ENCODE measurements at regions not wholly inside any gene's neighbourhood (a gene's known extent, or its start where the extent isn't known, plus 50 kb on each side); places are given as distances from the start of the nearest gene placed in this dataset.

DNA sequence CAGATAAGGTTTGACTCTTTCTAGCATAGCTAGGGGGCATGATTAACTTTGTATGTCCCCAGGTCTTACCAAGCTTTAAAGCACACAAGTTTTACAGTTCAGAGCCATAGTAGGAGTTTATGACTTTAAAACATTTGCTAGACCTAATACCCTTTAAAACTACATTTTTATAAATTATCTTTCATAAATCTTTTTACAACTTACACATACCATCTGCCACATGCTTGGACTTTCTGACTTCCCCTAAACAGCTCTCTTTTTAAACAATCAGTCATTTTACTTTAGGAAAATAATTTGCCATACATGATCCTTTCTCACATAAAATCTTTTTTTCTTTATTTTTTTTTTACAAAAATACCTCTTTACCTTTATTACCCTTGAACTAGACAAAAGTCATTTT, 735.3 kb upstream of the CADM2 start:
- Mint-ChIP-seq H3K27ac (no peak overlapping the region), H3K4me3 (no peak overlapping the region), H3K36me3 (no peaks in the 10 kb centered on the region), H3K4me1 (no peaks in the 10 kb centered on the region), H3K9me3 (peaks cover 11 to 31% (median 17%) of the 10 kb centered on the region in 7 donors), H3K27me3 (no peaks in the 10 kb centered on the region)
- DNase-seq (no peak), ATAC-seq (ENCODE audit: low read depth in 2 of 2) (no peak)

DNA sequence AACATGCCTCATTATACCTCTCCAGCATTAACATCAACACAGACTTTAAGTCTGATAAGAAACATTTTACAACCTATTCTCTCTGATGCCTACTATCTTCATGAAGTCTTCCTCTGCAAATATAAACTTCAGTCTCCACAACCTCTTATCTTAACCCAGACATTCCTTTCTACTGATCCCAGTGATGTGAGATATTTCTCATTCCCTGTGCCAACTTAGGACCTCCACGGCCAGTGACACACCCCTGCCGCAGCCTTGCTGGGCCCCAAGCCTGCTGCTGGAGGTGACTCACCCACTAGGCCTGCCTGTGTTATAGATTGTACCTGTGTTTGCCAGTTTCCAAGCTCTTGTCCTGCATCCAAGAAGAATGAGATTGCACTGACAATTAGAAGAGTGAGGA, 734.5 kb upstream of the CADM2 start:
- Mint-ChIP-seq H3K4me1 (no peaks in the 10 kb centered on the region), H3K27me3 (no peaks in the 10 kb centered on the region), H3K9me3 (peaks cover 11 to 31% (median 17%) of the 10 kb centered on the region in 7 donors), H3K27ac (no peak overlapping the region), H3K4me3 (no peak overlapping the region), H3K36me3 (no peaks in the 10 kb centered on the region)
- DNase-seq, result no peak
- no peak for ATAC-seq (ENCODE audit: low read depth in 2 of 2)

DNA sequence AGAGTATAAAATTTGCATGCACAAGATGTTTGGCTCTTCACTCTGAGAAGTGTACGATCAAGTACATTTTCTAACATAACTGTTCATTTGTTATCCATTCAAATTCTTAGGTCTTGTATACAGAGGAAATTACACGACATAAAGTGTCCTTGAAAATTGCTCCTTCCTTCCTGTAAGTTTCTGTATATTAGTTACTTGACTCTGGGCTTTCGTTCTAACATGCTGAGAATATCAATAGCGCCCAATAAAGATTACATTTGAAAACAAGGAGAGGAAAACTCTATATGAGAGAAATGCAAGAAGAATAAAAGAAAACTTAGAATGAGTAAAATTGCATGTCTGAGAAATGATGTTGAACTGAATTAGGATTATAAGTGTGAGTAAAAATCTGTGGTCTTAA, 722.5 kb upstream of the CADM2 start:
- no peaks in the 10 kb centered on the region for H3K36me3 Mint-ChIP-seq
- H3K27me3 Mint-ChIP-seq, result no peaks in the 10 kb centered on the region

DNA sequence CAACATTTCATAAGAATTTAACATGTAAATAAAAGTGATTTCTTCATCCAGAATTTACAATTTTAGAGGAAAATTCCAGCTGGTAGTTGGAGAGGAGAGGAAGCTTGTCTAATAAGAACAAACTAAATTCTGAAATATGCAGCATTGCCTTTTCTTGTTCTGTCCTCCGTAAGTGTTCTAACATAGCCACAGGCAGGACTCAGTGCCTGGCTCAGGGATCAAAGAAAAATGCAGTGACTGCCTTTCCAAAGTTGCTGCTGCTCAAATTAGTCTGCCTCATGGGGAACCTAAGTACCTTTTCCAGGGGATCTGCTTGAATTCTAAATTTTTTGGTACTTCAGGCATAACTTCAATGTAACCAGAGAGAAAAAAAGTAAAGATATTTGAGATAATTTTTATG, 713.0 kb upstream of the CADM2 start:
- no peak for DNase-seq
- no peaks in the 10 kb centered on the region for H3K4me1 Mint-ChIP-seq
- ATAC-seq (ENCODE audit: low read depth in 2 of 2), result no peak
- H3K27ac Mint-ChIP-seq, result no peak overlapping the region
- H3K4me3 Mint-ChIP-seq, result no peak overlapping the region
- H3K27me3 Mint-ChIP-seq, result no peaks in the 10 kb centered on the region
- H3K9me3 Mint-ChIP-seq, result peaks cover 2 to 18% (median 5%) of the 10 kb centered on the region in 7 donors
- H3K36me3 Mint-ChIP-seq, result no peaks in the 10 kb centered on the region

More for the DNA sequence above, 722.5 kb upstream of the CADM2 start:
- no peak overlapping the region for H3K4me3 Mint-ChIP-seq
- H3K4me1 Mint-ChIP-seq, result no peaks in the 10 kb centered on the region
- DNase-seq (no peak), ATAC-seq (ENCODE audit: low read depth in 2 of 2) (no peak)
- H3K9me3 Mint-ChIP-seq, result peaks cover 3 to 16% (median 11%) of the 10 kb centered on the region in 7 donors
- H3K27ac Mint-ChIP-seq, result no peak overlapping the region

DNA sequence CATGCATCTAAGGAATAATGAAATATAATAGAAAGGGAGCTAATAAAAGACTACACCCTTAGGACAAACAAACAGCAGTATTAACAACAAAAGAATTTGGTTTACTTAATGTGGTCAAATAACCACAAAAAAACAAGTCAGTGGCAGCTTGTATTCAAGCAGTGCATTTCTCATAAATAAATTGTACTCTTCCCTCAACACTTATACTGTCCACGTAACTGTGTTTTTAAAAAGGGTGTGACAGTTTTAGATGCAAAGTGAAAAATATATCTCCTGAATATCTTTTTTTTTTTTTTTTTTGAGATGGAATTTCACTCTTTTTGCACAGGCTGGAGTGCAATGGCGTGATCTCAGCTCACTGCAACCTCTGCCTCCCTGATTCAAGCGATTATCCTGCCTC, 698.2 kb upstream of the CADM2 start:
- no peak for ATAC-seq (ENCODE audit: low read depth in 2 of 2)
- no peaks in the 10 kb centered on the region for H3K36me3 Mint-ChIP-seq
- no peak overlapping the region for H3K4me3 Mint-ChIP-seq
- DNase-seq, result no peak
- peaks cover 0 to 9% (median 4%) of the 10 kb centered on the region in 7 donors for H3K9me3 Mint-ChIP-seq
- no peaks in the 10 kb centered on the region for H3K27me3 Mint-ChIP-seq
- H3K27ac Mint-ChIP-seq, result no peak overlapping the region
- H3K4me1 Mint-ChIP-seq, result no peaks in the 10 kb centered on the region

DNA sequence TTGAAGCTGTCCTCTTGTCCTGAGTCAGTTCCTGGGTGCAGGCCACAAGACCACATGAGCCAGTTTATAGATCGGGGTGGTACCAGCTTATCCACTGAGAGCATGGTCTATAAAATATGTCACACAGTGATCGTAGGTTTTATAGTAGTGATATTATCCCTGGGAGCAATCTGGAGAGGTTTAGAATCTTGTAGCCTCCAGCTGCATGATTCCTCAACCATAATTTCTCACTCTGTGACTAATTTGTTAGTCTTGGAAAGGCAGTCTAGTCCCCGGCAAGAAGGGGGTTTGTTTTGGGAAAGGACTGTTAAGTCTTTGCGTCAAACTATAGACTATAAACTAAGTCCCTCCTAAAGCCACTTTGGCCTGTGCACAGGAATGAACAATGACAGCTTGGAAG, 693.0 kb upstream of the CADM2 start:
- no peak overlapping the region for H3K4me3 Mint-ChIP-seq
- H3K9me3 Mint-ChIP-seq, result peaks cover 2 to 21% (median 9%) of the 10 kb centered on the region in 7 donors
- DNase-seq, result no peak
- no peaks in the 10 kb centered on the region for H3K27me3 Mint-ChIP-seq
- no peak for ATAC-seq (ENCODE audit: low read depth in 2 of 2)
- H3K4me1 Mint-ChIP-seq, result no peaks in the 10 kb centered on the region
- H3K36me3 Mint-ChIP-seq, result no peaks in the 10 kb centered on the region
- no peak overlapping the region for H3K27ac Mint-ChIP-seq

DNA sequence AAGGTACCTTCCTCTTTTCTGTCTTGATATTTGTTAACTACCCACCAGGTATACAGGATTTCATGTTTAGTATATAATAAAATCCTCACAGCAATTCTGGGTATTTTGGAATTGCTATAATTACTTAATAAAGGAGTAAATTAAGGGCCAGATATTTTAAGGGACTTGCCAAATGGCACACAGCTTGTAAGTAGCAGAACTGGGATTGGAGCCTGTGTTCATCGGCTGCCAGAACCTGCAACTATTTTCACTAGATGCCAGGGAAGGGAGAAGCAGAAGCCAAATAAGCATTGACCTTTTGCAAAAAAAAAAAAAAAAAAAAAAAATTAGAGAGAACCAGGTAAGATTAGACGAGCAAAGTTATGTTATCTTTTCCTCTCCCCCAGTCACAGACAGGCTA, 683.3 kb upstream of the CADM2 start:
- Mint-ChIP-seq H3K4me3 (no peak overlapping the region), H3K4me1 (no peaks in the 10 kb centered on the region), H3K27me3 (no peaks in the 10 kb centered on the region), H3K9me3 (peaks cover 0 to 7% (median 0%) of the 10 kb centered on the region in 7 donors), H3K27ac (no peak overlapping the region), H3K36me3 (no peaks in the 10 kb centered on the region)
- ATAC-seq (ENCODE audit: low read depth in 2 of 2), result no peak
- DNase-seq, result no peak

DNA sequence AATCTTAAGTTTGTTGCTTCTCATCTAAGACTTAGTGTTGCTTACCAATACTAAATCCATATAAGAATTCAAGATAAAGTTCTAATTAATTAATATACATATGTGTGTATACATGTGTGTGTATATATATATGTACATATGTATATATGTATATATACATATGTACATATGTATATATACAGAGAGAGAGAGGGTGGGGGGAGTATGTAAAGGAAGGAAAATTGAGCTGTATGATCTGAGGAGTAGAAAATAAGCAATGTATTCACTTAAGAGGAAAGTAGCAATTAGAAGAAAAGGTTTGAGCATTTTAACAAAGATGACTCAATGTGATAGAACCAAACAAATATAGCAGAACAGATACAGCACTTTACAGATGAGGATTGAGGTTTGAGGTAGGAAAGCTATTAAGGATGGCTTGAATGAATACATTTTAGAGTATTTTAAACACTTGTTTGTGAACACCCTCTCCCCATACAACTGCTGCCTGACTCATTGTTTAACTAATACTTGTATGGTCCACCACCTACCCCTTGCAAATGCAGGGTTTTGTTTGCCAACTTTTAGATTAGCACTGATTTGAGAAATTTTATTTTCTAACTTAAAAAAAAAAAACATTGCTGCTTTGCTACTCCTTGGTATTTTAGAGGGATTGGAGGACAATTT, 681.1 kb upstream of the CADM2 start:
- no peak for ATAC-seq (ENCODE audit: low read depth in 2 of 2)
- H3K4me1 Mint-ChIP-seq, result no peaks in the 10 kb centered on the region
- no peak overlapping the region for H3K27ac Mint-ChIP-seq
- H3K4me3 Mint-ChIP-seq, result no peak overlapping the region
- no peak for DNase-seq
- peaks cover 0 to 11% (median 0%) of the 10 kb centered on the region in 7 donors for H3K9me3 Mint-ChIP-seq
- no peaks in the 10 kb centered on the region for H3K36me3 Mint-ChIP-seq
- H3K27me3 Mint-ChIP-seq, result no peaks in the 10 kb centered on the region

DNA sequence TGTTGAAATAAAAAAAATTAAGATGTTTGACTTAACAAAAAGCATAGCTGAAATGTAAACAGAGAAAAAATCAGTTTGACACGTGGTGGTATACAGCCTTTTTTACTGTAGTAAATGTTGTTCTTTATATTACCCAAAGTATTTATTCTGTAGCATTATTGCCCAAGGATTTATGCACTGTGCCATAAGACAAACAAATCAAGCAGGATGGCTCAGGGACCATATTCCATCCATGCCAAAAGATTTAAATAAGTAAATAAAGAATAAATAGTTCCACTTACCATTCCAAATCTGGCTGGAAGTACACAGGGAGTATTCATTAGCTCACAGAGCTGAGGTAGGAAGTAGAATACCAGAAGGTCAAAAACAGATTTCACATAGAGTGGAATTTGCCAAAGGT, 666.7 kb upstream of the CADM2 start:
- H3K36me3 Mint-ChIP-seq, result no peaks in the 10 kb centered on the region
- peaks cover 0 to 5% (median 2%) of the 10 kb centered on the region in 7 donors for H3K9me3 Mint-ChIP-seq
- H3K4me1 Mint-ChIP-seq, result no peaks in the 10 kb centered on the region
- DNase-seq, result no peak
- no peaks in the 10 kb centered on the region for H3K27me3 Mint-ChIP-seq
- H3K27ac Mint-ChIP-seq, result no peak overlapping the region
- no peak overlapping the region for H3K4me3 Mint-ChIP-seq
- no peak for ATAC-seq (ENCODE audit: low read depth in 2 of 2)

DNA sequence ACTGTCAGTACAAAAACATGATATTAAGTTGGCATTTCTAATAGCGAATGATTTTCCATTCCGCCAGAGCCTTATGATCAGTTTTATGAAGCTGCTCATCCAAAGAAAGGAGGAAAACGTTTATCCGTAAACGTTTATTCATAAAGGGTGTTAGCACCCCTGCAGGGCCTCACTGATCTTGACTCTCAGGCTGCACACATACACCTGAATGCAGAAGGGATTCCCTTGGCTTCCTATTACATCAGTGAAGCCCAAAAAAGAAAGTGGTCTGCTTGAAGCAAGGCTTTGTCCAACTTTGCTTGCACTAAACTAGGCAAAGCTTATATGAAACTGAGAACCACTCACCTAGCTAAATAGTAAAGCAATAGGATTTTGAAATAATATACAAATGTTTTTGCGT, 659.5 kb upstream of the CADM2 start:
- Mint-ChIP-seq H3K4me3 (no peak overlapping the region), H3K27ac (no peak overlapping the region), H3K27me3 (no peaks in the 10 kb centered on the region), H3K9me3 (peaks cover 0 to 4% (median 0%) of the 10 kb centered on the region in 7 donors), H3K36me3 (no peaks in the 10 kb centered on the region), H3K4me1 (no peaks in the 10 kb centered on the region)
- ATAC-seq (ENCODE audit: low read depth in 2 of 2) (no peak), DNase-seq (no peak)

DNA sequence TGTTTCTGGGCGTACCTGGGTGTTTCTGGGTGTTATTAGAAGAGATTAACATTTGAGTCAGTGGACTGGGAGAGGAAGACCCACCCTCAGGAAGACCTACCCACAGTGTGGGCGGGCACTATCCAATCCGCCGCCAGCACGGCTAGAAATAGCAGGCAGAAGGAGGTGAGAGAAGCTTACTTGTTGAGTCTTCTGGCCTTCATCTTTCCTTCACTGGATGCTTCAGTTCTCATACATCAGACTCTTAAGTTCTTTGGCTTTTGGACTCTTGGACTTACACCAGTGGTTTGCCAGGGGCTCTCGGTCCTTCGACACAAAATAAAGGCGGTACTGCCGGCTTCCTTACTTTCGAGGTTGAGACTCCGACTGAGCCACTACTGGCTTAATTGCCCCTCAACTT, 654.6 kb upstream of the CADM2 start:
- Mint-ChIP-seq H3K4me1 (no peaks in the 10 kb centered on the region), H3K36me3 (no peaks in the 10 kb centered on the region), H3K9me3 (peaks cover 0 to 2% (median 0%) of the 10 kb centered on the region in 7 donors), H3K27ac (no peak overlapping the region), H3K27me3 (no peaks in the 10 kb centered on the region), H3K4me3 (peak overlapping the region in 1 of 8 donors; percentile 15)
- DNase-seq (no peak), ATAC-seq (ENCODE audit: low read depth in 2 of 2) (no peak)

DNA sequence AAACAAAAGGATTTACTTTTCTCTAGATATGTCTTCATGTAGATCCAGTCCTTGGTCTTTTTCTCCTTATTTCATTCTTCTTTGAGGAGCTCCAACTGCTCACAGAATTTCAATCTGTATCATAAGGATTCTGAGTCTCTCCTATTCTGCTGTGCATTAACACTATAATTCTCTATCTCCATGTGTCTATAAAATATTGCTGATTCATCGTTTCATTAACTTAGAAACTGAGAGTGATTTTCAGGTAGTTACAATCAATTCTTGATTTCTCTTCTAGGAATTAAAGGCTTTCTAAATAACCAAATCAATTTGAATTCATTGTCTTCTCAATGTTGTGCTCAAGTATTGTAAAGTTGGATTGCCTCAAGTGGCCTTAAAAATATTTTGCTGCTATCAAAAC, 651.5 kb upstream of the CADM2 start:
- Mint-ChIP-seq H3K27me3 (no peaks in the 10 kb centered on the region), H3K36me3 (no peaks in the 10 kb centered on the region), H3K27ac (no peak overlapping the region), H3K9me3 (peaks cover 0 to 3% (median 0%) of the 10 kb centered on the region in 7 donors), H3K4me1 (no peaks in the 10 kb centered on the region), H3K4me3 (no peak overlapping the region)
- DNase-seq, result no peak
- ATAC-seq (ENCODE audit: low read depth in 2 of 2), result no peak

DNA sequence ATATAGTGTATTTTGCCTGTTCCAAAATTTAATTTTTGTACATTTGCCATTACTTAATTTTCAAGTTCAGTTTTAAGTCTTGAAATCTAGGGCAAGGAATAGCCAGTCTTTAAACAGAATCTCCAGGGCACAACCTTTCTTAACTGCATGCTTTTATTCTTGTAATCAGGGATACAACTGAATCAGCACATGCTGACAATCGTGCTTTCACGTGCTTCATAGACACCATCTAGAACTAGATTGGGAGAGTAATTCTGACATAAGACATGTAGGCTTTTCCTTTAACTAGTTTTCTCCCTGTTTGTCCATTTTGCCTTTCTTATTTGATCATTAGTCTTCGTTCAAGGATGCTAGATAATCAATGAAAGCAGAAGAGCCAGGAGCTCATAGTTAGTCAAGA, 650.4 kb upstream of the CADM2 start:
- H3K27me3 Mint-ChIP-seq, result no peaks in the 10 kb centered on the region
- H3K9me3 Mint-ChIP-seq, result peaks cover 0 to 3% (median 0%) of the 10 kb centered on the region in 7 donors
- H3K36me3 Mint-ChIP-seq, result no peaks in the 10 kb centered on the region
- no peak overlapping the region for H3K27ac Mint-ChIP-seq
- ATAC-seq (ENCODE audit: low read depth in 2 of 2) (no peak), DNase-seq (no peak)
- no peaks in the 10 kb centered on the region for H3K4me1 Mint-ChIP-seq
- no peak overlapping the region for H3K4me3 Mint-ChIP-seq

DNA sequence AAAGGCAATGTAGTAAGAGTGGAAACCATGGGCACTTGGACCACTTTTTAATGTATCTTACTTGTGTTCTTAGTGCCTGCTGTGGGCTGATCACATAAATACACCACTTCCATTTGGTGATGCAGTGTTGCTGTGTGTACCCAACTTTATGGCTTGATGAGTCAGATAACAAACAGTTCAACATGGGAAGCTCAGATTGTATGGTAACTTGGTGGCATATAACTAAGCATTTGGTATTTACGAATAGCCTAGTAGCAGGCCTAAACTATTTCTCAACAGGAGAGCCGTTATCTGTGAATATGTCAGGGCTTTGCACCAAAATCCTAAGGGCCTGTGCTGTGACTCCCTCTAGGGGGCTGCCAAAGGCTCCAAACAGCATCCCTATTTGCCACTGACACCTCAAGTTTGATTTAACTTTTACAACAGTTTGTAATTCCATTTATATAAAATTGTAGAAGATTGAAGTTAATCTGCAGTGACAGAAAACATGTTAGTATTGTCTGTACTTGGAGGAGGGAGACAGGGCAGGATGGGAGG, 640.4 kb upstream of the CADM2 start:
- H3K9me3 Mint-ChIP-seq, result peaks cover 0 to 9% (median 0%) of the 10 kb centered on the region in 7 donors

More for the DNA sequence above, 640.4 kb upstream of the CADM2 start:
- no peak for DNase-seq
- no peaks in the 10 kb centered on the region for H3K36me3 Mint-ChIP-seq
- H3K27ac Mint-ChIP-seq, result no peak overlapping the region
- no peaks in the 10 kb centered on the region for H3K4me1 Mint-ChIP-seq
- no peak overlapping the region for H3K4me3 Mint-ChIP-seq
- H3K27me3 Mint-ChIP-seq, result no peaks in the 10 kb centered on the region
- no peak for ATAC-seq (ENCODE audit: low read depth in 2 of 2)

Data from naive B cell (primary cell).